NCI-H1105 (cell line): ENCODE measurements at regions not wholly inside any gene's neighbourhood (a gene's known extent, or its start where the extent isn't known, plus 50 kb on each side); places are given as distances from the start of the nearest gene placed in this dataset.
"Not testable (repeated sequence)": the region's sequence is repeated elsewhere in the genome, so short reads cannot be mapped to it uniquely, and the experiment has no call there.

Experiments
- DNase-seq: peaks from one replicate; lab custom pipeline; 2025; lab: John Stamatoyannopoulos, UW

GRCh38 chr16:88148078-88148477, 196.8 kb downstream of the BANP start:
- DNase-seq = not testable (repeated sequence)

- DNase-seq = not testable (repeated sequence)
Measured at GRCh38 chr16:88148682-88149081, 197.4 kb downstream of the BANP start.

GRCh38 chr16:88149158-88149603, 197.9 kb downstream of the BANP start:
- not testable (repeated sequence) for DNase-seq

DNA sequence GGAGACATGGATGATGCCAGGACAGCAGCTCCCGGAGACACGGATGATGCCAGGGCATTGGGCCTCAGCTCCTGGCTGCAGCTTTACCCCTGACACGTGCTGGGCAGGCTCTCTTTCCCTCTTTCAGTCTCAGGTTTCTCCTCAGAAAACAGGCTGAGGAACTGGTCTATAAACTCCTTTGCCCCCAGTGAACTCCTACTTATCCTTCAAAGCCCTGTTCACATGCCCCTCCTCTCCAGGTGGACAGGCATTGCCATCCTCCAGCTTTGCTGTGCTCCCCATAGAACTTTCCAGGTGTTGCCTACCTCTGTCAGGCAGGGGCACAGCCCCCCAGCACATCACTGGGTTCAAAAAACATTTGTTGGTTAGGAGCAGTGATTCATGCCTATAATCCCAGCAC, 198.4 kb downstream of the BANP start:
- not testable (repeated sequence) for DNase-seq

GRCh38 chr16:88150456-88151128, 199.4 kb downstream of the BANP start:
- not testable (repeated sequence) for DNase-seq

GRCh38 chr16:88151129-88151499, 199.9 kb downstream of the BANP start:
- not testable (repeated sequence) for DNase-seq

- not testable (repeated sequence) for DNase-seq
Measured at GRCh38 chr16:88151859-88152843, 200.9 kb downstream of the BANP start.

GRCh38 chr16:88152879-88153278, 201.6 kb downstream of the BANP start:
- not testable (repeated sequence) for DNase-seq

GRCh38 chr16:88153516-88153915, 202.3 kb downstream of the BANP start:
- DNase-seq = not testable (repeated sequence)

GRCh38 chr16:88154886-88155285, 203.7 kb downstream of the BANP start:
- DNase-seq = not testable (repeated sequence)

- DNase-seq = not testable (repeated sequence)
Measured at GRCh38 chr16:88155681-88156080, 204.4 kb downstream of the BANP start.

GRCh38 chr16:88156640-88157283, 205.5 kb downstream of the BANP start:
- not testable (repeated sequence) for DNase-seq

GRCh38 chr16:88157686-88158085, 206.5 kb downstream of the BANP start:
- DNase-seq = not testable (repeated sequence)

- not testable (repeated sequence) for DNase-seq
Measured at GRCh38 chr16:88158256-88159045, 207.2 kb downstream of the BANP start.

DNA sequence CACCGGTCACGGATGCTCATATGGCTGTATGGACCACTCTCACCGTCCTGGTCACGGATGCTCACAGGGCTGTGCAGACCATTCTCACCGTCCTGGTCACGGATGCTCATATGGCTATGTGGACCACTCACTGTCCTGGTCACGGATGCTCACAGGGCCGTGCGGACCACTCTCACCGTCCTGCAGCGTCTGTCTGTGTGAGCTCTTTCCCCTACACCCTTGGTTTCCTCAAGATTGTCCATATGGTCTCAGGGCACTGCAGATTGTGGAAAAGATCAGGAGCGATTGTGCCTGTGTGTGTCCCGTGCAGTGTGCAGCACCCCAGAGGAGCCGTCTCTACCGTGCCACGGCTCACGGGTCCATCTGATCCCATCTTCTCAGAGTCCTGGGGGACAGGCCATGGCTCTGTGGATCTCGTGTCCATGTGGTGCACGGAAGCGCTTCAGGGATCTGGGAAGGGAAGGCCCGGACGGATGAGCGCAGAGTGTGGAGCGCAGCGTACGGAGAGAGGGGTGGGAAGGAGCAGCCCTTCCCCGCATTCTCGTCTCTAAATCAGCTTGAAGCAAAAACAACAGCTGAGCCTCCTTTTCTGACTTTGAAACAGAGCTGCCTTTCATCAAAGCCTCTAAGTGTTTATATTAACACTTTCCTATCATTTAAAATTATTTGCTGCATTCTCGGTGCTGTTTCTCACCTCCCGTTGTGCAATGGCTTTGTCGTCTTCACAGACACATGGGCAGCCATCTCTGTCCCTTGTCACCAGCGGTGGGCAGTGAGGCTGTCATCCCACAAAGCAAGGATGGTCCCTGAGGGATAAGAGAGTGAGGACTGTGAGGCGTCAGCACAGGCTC, 208.0 kb downstream of the BANP start:
- DNase-seq = not testable (repeated sequence)

- not testable (repeated sequence) for DNase-seq
Measured at GRCh38 chr16:88159897-88160335, 208.7 kb downstream of the BANP start.

- not testable (repeated sequence) for DNase-seq
Measured at GRCh38 chr16:88161191-88161590, 210.0 kb downstream of the BANP start.

DNA sequence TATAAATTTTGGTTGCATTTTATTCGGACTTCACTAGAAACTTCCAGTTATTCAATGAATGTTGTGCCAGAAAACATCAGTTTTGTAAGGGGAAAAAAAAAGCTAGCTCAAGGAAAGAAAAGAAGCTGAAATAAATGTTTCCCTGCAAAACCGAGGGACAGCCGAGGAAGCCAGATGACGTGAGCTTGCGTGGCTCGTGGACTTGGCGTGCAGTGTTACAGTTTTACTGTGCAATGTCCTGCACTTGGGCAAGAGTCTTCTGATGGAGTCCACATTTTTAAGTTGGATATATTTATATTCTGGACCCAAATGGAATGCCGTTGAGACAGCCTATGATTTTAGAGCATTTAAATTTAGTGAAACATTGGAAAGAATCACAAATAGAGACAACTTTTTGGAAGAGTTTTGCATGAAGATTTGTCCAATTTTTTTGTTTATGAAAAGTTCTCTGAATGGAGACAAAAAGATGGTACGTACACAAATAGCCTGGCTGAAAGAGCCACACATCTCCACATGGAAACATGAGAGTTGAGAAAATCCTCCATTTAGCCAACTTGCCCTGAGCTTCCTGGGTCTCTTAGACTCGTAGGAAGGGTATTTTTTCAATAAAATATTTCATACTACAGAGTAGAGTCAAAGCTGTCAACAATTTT, 210.5 kb downstream of the BANP start:
- not testable (repeated sequence) for DNase-seq

DNA sequence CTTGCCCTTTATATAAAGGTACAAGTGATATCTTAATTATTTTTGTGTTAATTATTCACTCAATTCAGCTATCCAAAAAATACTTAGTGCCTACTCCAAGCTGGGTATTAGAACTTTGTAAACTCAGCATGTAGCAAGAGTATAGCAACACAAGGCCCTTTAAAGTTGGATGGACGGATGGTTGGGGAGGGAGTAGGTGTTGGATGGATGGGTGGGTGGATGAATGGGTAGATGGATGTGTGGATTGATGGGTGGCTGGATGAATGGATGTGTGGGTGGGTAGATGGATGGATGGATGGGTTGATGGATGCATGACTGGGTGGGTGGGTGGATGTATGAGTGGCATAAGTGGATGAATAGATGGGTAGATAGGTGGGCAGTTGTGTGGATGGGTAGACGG, 211.5 kb downstream of the BANP start:
- DNase-seq = not testable (repeated sequence)
